ENCODE measurements at regions not wholly inside any gene's neighbourhood (a gene's known extent, or its start where the extent isn't known, plus 50 kb on each side); places are given as distances from the start of the nearest gene placed in this dataset.
"Not testable (repeated sequence)": the region's sequence is repeated elsewhere in the genome, so short reads cannot be mapped to it uniquely, and the experiment has no call there.

DNA sequence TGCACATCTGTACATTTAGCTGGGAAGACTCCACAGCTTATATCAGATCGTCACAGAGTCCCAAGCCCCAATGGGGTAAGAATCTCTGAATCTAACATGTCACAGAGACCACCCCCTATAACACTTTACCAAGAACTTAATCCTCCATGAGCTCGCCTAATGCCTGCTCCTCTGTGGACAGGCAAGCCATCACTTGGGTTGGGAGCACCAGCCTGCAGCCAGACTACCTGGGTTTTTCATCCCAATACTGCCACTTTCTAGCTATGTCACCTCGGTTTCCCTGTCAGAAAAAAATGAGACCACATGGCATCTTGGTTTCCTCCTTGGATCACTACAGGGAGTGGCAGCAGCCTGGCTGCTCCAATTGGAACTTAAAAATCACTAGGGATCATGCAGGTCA, 277.9 kb upstream of the TLE3 start:
- DNase-seq (ENCODE audit: low read depth, low spot score) = no peak

DNA sequence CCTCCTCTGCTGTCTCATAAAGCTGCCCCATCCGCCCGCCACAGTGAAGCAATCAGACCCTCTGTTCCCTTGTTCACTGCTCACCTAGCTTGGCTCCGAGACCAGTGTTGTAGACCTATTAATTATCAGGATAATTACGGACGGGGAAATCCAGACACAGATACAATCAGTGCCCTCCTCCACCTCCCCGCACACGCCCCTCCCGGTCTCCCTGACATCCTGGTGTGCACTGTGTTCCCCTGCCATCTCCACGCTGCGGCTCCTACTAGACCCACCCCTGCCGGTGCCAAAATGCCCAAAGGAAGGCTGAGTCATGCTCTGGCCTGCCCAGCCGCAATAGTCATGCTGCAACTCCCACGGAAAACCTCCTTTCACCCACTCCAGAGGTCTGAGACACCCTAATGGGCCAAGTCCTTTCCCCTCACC, 277.3 kb upstream of the TLE3 start:
- peak; percentile 82 for DNase-seq (ENCODE audit: low read depth, low spot score)

DNA sequence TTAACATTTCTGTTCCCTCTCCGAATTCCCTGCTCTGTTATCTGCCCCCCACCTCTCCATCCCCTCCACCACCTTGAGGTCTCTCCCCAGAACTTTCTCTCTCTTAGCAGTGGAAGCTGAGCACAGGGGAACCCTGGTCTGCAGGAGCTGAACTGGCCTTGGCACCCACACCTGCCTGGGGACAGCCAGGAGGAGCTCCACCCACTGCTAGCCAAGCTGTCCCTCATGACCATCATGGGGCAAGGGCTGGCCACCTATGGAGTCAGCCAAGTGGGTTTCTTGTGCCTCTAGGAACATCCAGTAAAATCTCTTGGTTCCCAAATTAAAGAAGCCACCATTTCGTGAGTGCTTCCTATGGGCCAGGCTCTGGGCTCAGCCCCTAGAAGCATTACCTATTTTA, 276.4 kb upstream of the TLE3 start:
- no peak for DNase-seq (ENCODE audit: low read depth, low spot score)

DNA sequence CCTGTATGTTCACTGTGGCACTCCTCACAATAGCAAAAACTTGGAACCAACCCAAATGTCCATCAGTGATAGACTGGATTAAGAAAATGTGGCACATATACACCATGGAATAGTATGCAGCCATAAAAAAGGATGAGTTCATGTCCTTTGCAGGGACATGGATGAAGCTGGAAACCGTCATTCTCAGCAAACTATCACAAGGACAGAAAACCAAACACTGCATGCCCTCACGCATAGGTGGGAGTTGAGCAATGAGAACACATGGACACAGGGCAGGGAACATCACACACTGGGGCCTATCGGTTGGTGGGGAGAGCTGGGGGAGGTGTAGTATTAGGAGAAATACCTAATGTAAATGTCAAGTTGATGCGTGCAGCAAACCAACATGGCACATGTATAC, 275.7 kb upstream of the TLE3 start:
- not testable (repeated sequence) for DNase-seq (ENCODE audit: low read depth, low spot score)

DNA sequence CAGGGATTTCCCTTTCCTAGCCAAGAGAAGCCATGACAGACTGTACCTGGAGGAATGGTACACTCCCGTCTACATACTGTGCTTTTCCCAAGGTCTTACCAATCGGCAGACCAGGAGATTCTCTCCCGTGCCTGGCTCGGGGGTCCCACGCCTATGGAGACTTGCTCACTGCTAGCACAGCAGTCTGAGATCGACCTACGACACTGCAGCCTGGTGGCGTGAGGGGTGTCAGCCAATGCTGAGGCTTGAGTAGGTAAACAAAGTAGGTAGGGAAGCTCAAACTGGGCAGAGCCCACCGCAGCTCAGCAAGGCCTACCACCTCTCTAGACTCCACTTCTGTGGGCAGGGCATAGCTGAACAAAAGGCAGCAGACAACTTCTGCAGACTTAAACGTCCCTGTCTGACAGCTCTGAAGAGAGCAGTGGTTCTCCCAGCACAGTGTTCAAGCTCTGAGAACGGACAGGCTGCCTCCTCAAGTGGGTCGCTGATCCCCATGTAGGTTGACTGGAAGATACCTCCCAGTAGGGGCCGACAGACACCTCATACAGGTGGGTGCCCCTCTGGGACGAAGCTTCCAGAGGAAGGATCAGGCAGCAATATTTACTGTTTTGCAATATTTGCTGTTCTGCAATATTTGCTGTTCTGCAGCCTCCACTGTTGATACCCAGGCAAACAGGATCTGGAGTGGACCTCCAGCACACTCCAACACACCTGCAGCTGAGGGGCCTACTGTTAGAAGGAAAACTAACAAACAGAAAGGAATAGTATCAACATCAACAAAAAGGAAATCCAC, 270.4 kb upstream of the TLE3 start:
- not testable (repeated sequence) for DNase-seq (ENCODE audit: low read depth, low spot score)

DNA sequence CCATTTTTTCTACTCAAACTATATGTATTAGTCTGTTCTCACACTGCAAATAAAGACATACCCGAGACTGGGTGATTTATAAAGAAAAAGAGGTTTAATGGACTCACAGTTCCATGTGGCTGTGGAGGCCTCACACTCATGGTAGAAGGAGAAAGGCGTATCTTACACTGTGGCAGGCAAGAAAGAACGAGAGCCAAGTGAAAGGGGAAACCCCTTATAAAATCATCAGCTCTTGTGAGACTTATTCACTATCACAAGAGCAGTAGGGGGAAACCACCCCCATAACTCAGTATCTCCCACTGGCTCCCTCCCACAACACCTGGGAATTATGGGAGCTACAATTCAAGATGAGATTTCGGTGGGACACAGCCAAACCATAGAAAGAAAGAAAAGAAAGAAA, 266.3 kb upstream of the TLE3 start:
- not testable (repeated sequence) for DNase-seq (ENCODE audit: low read depth, low spot score)

DNA sequence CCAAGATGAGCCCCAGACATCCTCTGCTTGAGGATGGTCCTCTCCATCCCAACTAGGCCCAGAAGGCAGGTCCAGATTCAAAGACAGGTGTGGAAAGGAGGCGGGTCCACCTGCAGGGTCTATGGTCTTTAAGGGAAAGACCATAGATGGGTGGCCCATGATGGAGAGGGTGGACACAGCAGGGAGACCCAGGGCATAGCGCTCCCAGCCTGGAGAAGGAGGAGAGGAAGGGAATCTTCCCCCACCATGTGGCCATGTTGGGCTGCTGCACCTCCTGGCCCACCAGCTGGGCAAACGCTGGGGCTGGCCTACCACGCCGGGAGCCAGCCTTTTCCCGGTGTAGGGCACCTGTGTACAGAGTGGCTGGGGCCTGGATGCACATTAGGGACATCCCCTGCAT, 265.2 kb upstream of the TLE3 start:
- DNase-seq (ENCODE audit: low read depth, low spot score) = peak; percentile 70

DNA sequence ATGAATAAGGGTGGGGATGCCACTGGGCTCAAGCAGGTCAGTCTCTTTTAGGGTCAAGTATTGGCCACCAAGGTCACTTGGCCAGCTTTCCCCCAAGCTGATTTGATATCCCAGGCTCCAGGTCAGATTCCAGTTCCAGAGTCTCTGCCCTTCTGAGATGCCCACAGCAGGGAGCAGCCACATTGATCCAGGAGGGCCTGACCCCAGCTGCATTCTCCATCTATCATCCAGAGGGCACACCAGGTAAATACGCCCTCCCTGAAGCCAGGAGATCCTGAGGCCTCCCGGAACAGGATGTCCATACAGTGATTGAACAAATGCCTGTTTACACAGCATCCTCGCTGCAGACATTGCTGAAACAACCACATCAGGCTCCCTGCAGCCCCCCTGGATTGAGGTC, 264.6 kb upstream of the TLE3 start:
- no peak for DNase-seq (ENCODE audit: low read depth, low spot score)

DNA sequence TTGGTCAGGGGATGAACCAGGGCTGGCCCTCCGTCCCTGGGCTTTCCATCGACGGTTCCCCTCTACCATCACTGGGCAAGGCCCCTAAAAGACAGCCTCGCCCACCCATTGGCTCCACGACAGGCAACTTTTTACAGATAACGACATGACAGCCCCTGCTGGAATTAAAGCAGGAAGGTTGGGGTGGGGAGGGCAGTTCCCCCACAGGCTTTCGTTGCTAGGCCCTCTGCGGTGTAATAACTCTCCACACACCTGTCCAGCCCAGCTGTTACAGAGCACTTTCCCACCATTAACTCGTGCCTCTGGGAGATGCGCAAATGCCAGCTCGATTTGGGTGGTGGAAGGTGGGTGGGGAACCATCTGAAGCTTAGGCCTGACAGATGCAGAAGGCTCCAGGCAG, 264.2 kb upstream of the TLE3 start:
- no peak for DNase-seq (ENCODE audit: low read depth, low spot score)

DNA sequence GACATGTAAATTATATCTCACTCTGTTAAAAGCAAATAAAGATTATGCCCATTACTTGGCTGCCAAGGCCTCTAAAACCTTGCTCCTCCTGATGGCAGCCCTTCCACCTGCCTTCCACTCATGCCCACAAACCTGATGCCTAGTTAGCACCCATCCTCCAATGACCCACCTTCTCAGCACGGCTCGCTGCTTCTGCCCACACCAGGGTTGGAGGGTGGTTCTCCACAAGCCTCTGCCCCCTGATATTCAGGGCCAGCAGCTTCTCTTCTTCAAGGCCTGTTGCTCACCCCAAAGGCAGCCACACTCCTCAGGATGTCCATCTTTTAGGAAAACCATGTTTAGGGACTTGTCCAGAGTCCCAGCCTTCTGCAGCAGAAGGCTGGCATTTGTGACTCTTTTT, 263.4 kb upstream of the TLE3 start:
- no peak for DNase-seq (ENCODE audit: low read depth, low spot score)

DNA sequence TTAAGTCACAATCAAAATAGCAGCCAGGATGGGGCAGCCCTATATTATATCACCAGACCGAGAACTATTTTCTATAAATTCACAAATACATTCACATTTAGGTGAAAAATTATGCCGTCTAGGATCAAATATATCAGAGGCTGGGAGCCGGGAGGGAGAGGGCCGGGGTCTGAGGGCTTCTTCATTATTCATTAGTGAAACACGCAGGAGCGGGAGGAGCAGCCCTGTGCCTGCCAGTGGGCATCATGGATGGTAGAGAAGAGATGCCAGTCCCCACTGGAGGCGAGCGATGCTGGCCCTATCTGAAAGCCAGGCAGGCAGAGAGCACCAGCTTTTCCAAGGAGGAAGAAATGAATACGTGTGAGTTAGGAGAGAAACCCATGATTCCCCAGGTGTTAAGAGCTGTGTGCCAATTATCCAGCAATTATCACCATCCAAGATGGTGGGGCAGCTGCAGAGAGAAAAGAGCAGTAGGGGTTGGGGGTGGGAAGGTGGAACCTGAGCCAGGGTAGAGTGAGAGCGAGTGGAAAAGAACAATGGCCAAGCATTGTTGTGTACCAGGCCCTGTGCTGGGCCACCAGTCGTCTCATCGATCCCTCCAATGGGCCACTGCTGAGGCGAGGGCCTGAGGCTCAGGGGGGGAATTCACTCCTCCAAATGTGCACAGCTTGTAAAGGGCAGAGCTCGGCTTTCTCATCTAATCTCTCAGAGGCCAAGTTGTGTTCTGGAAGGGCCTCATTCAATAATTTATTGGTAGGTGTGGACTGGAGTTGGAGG, 261.3 kb upstream of the TLE3 start:
- no peak for DNase-seq (ENCODE audit: low read depth, low spot score)

DNA sequence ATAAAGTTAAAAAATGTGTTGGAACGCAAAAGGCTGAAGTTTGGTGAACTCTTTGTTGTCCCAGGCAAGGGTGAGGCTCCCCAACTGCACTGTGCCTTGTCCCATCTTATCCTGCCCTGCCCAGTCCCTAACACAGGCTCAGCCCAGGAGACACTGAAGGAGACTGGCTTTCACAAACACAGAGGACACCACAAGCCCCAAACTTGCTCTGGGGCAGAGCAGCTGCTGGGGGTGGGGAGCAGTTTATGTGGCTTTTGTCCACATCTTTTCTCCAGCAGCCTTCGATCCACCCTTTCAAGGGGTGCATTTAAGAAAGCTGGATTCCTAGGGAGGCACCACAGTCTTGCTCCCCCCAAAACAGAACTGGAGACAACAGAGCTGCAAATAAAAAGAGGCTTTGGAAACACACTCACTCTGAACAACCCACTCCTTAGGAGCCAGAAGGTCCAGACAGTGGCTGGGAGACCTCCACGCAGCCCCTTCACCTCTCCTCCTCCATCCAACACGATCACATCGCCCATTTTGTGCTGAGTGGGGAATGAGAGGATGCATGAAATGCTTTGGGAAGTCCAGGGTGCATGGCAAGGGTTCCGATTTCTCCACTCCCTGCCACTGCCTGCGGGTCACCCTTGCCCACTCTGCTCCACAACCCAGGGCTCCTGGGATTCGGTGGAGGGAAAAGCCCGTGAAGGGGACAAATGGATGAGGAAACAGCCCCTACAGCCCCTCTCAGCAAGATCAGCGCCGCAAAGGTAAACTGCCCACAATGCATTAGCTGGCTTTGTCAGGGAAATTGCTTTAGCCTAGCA, 260.5 kb upstream of the TLE3 start:
- no peak for DNase-seq (ENCODE audit: low read depth, low spot score)

DNA sequence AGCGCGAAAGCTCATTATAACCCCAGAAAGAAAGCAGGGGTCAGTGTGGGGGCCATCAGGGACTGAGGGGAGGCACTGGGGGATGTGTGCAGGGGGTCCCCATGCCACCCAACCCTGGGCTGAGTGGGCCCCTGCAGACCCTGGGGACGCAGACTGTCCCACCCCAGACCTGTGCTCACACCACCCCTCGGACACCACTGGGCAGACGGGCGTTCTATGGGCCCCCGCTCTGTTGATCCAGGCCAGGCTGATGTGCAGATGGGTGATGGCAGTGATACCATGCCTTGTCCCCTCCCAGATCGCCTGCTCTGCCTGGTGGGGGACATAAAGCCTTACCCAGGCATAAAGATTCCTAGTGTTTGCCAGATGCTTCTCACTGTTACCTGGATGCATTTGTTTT, 259.7 kb upstream of the TLE3 start:
- DNase-seq (ENCODE audit: low read depth, low spot score) = no peak

DNA sequence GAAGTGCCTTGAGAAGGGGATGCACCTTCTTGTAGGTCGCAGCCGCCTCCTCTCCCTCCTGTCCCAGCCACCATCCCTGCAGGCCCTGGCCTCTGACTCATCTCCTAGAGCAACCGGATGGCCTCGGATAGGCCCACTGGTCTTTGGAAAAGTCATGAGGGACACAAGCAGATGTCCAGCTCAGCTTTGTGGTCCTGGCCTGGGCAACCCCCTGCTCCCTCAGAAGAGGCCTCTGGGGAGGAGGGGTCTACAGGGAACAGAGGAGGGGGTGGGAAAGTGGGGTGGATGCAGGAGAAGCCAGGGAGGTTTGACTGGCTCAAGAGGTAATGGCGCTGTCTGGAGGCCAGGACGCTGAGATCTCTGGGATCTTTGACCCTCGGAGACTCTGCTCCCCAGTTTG, 259.2 kb upstream of the TLE3 start:
- DNase-seq (ENCODE audit: low read depth, low spot score) = no peak

DNA sequence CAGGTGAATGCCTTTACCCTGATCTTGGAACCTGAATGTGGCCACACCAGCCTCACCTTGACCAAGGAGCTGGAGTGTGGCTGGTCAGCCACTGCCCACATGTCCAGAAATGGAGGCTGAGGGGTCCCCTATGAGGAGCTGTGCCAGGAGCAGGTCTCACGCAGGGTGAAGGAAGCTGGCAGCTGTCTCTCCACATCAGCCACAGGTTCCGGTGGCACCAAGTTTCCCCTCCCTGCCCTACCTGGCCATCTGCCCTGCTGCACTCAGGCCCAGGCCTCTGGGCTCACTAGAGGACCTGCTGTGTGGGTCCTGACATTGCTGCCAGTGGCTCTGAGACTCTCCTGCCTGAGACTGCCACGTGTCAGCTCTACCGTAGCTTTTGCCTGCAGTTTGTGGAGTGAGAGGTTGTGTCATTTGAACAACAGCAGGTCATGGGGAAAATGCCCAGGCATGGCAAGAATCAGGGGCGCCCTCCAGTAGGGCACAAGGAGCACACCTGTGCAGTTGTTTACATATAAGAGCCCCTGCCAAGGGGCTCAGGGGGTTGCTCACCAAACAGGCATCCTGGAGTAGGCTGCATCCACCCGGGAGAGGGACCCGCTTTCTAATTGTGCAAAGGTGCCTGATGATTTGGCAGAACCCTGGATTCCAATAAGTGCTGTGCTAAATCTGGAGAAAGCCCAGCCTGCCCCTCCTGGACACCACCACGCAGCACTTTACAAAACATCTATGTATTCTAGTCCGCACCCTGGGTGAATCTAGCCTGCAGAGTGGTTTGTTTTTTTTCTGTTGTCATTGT, 258.5 kb upstream of the TLE3 start:
- DNase-seq (ENCODE audit: low read depth, low spot score) = no peak

DNA sequence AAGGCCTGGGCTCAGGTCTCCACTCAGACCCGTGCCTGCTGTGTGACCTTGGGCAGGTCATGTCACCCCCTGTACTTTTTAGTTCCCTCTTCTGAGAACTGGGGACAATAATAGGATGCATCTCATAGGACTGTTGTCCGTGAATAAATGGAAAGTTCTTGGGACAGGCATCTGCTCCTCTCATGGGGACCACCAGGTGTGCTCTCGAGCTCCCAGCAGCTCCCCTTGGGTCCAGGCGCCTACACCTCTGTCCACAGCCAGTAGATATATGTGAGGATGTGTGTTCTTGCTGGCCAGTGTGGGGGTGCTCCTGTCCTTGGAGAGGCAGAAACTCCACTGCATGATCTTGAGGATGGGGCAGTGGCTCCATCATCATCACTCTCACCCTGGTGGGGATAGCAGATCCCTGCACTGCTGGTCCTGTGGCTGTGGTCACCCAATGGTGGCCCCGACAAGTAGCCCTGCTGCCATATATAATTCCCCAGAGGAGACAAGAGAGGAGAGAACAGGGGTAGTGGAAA, 257.6 kb upstream of the TLE3 start:
- DNase-seq (ENCODE audit: low read depth, low spot score) = no peak

DNA sequence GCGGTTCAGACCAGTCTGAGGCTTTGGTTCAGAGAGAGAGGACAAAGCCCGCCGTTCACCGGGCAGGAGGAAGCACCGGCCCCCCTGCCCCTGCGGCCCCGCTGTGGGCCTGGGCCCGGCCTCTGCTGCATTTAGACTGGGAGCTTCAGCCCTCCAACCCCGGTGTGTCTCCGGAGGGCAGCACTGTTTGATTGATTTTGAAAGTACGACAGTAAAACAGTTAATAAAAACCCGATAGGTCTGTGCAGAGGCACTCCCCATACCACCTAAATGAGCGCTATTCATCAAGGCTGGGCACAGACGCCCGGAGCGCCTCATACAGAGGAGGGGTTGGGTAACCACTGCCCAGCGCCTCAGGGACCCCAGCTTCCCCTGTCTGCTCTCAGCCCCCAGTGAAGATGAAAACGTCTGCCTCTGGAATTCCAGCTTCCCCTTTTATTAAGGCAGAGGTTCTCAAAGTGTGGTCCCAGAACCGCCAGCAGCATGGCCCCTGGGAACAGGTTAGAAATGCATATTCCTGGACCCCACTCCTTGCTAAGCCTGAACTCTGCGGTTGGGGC, 256.7 kb upstream of the TLE3 start:
- no peak for DNase-seq (ENCODE audit: low read depth, low spot score)

DNA sequence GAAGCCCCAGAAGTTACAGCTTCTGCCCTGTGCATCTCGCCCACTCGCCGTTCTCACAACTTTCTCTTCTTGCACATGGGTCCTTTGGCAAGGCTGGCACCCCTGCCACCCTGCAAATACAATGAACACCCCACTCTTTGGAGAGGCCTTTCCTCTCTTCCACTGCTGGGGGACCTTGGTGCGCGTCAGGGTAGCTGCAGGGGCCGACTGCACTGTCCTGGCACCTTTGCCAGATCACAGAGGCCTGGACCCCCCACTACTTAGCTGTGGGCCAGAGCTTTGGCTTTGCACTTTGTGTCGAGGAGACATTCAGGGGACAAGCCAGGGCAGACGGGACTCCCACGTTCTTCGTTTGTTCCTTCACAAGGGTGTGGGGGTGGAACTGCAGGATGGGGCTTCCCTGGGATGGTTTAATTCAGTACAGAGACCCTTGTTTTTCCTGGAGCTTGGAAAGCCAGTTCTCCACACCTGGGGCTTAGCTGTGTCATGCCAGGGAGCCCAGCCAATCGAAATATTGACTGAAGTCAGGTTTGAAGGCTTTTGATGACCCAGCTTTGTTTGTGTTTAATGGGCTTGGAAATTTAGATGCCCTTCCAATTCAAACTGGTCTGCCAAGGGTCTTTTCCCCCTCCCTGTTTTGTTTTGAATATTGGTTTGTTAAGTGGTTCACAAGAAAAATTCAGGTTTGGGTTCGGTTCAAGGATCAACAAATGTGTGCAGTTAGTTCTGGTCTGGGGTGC, 256.1 kb upstream of the TLE3 start:
- peak; percentile 47 for DNase-seq (ENCODE audit: low read depth, low spot score)

DNA sequence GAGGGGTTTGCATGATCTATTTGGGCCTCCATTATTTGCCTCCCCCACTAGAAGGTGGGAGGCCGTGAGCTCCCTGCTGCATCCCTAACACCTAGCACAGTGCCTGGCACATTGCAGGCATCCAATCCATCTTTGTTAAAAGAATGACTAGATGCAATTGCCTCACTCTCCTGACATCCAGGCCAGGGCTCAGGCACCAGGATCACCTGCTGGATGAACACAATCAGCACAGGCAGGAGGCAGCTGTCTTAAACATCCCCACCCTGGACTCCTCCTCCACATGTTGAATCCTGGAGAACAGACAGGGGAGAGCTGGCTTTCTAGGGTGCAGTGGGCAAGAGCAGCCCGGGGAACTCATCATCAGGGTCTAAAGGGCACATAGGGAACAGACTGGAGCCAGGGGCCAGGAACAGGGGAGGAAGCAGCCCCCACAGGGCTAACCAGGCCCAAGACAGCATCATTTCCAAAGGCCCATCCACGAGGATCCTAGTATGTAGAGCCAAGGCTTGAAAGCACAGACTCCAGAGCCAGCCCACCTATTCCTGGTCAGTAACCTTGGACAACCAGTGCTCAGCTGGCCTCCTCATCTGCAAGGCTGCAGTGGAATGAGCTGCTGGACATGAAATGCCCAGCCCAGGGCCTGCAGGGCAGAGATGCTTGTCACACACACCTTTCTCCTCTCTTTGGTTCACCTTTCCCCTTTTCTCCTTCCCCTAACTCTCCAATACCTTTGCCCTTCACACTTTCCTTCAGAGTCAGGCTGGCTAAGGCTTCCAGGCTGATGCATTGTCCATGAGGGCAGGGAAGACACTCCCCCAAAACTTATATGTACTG, 254.4 kb upstream of the TLE3 start:
- DNase-seq (ENCODE audit: low read depth, low spot score) = no peak

Data from astrocyte of the hippocampus (primary cell).